Fibroblast of the conjunctiva (primary cell): ENCODE measurements at regions not wholly inside any gene's neighbourhood (a gene's known extent, or its start where the extent isn't known, plus 50 kb on each side); places are given as distances from the start of the nearest gene placed in this dataset.
"Not testable (repeated sequence)": the region's sequence is repeated elsewhere in the genome, so short reads cannot be mapped to it uniquely, and the experiment has no call there.

Experiments used
- DNase-seq: peaks from one replicate; pipeline ENCODE4 v3.0.0-alpha.2; 2010; ENCODE audit warnings: low read depth

GRCh38 chr12:71385155-71385554 is 54.4 kb upstream of the LGR5 start:
- DNase-seq = no peak

GRCh38 chr12:71376711-71377355 is 62.8 kb upstream of the LGR5 start:
- not testable (repeated sequence) for DNase-seq

GRCh38 chr12:71371122-71371521 is 68.5 kb upstream of the LGR5 start:
- DNase-seq = no peak

GRCh38 chr12:71360013-71360412 is 79.6 kb upstream of the LGR5 start:
- no peak for DNase-seq

GRCh38 chr12:71356569-71356968 is 83.0 kb upstream of the LGR5 start:
- DNase-seq = no peak

GRCh38 chr12:71354871-71355270 is 84.7 kb upstream of the LGR5 start:
- no peak for DNase-seq

GRCh38 chr12:71353607-71354006 is 86.0 kb upstream of the LGR5 start:
- DNase-seq = no peak

- no peak for DNase-seq
Observed at GRCh38 chr12:71349950-71350349, 89.6 kb upstream of the LGR5 start.

GRCh38 chr12:71338933-71339332 is 100.7 kb upstream of the LGR5 start:
- DNase-seq = no peak

GRCh38 chr12:71335963-71336257 is 103.7 kb upstream of the LGR5 start:
- no peak for DNase-seq

- no peak for DNase-seq
Observed at GRCh38 chr12:71335151-71335962, 104.2 kb upstream of the LGR5 start.

GRCh38 chr12:71333418-71333817 is 106.2 kb upstream of the LGR5 start:
- no peak for DNase-seq

GRCh38 chr12:71329956-71330355 is 109.6 kb upstream of the LGR5 start:
- no peak for DNase-seq

- no peak for DNase-seq
Observed at GRCh38 chr12:71321531-71321930, 118.1 kb upstream of the LGR5 start.

GRCh38 chr12:71321130-71321529 is 118.5 kb upstream of the LGR5 start:
- no peak for DNase-seq

- DNase-seq = no peak
Observed at GRCh38 chr12:71315328-71315985, 124.1 kb upstream of the LGR5 start.

- DNase-seq = no peak
Observed at GRCh38 chr12:71312768-71313403, 126.7 kb upstream of the LGR5 start.

- not testable (repeated sequence) for DNase-seq
Observed at GRCh38 chr12:71311611-71312010, 128.0 kb upstream of the LGR5 start.

- no peak for DNase-seq
Observed at GRCh38 chr12:71306808-71307207, 132.8 kb upstream of the LGR5 start.

GRCh38 chr12:71304306-71304705 is 135.3 kb upstream of the LGR5 start:
- no peak for DNase-seq

- no peak for DNase-seq
Observed at GRCh38 chr12:71303199-71303598, 136.4 kb upstream of the LGR5 start.

GRCh38 chr12:71300772-71301675 is 138.6 kb upstream of the LGR5 start:
- no peak for DNase-seq
